HepG2 (cell line): ENCODE measurements at regions not wholly inside any gene's neighbourhood (a gene's known extent, or its start where the extent isn't known, plus 50 kb on each side); places are given as distances from the start of the nearest gene placed in this dataset.

Experiments used
- ATAC-seq: fragments of 200-7000 bp; cut with Tn5 transposase; 3 replicates; pipeline ENCODE4 v1.9.1; 2020; ENCODE audit warnings: mild to moderate bottlenecking, moderate library complexity
- BruUV-seq: library from RNA; stranded (reverse); fragments of 400-500 nt; replicated peaks from 2 replicates; lab custom pipeline; 2021; lab: Mats Ljungman, UMichigan
- CTCF ChIA-PET: fragments of 300-600 bp; formaldehyde crosslinking; extraction: SDS; loops from one replicate; lab custom pipeline; 2021; ENCODE audit warnings: low total read pairs, inconsistent platforms, low intra/inter-chr PET ratio; lab: Yijun Ruan, JAX
- POLR2A ChIA-PET: fragments of 350-600 bp; sonication (Branson Sonifier 250); formaldehyde crosslinking; loops from one replicate; lab custom pipeline; 2020; ENCODE audit warnings: antibody characterized with exemption, inconsistent platforms; lab: Yijun Ruan, JAX
- DNase-seq: peaks from one replicate; pipeline ENCODE4 v3.0.0-alpha.2; 2015; ENCODE audit warnings: low spot score
- FAIRE-seq: peaks from 3 replicates; lab custom pipeline; 2011; peaks lifted over from hg19 to GRCh38; lab: Jason Lieb, UNC
- H2AFZ ChIP-seq: one replicate; pipeline ENCODE4 v1.6.1; 2011; ENCODE audit warnings: low read length, inconsistent platforms
- H3K27ac ChIP-seq: fragments of 300-600 bp; 3 replicates; pipeline ENCODE4 v1.8.0; 2011; ENCODE audit warnings: mixed run types, mild to moderate bottlenecking, mixed read lengths, low read length, inconsistent platforms; ENCODE audit not compliant: insufficient read depth; ENCODE audit errors: extremely low read length
- H3K27me3 ChIP-seq, 2 experiments: fragments of 200-600 bp in 1 of 2; 2 replicates in 1 of 2; 3 replicates in 1 of 2; pipeline versions ENCODE4 v1.6.0 to v1.8.0; 2011; ENCODE audit warnings: low read length in 2 of 2, mild to moderate bottlenecking in 2 of 2, moderate library complexity in 2 of 2, inconsistent platforms in 1 of 2; ENCODE audit not compliant: insufficient read depth in 2 of 2, control insufficient read depth in 1 of 2
- H3K36me3 ChIP-seq, 2 experiments: fragments of 200-600 bp in 1 of 2; replicated peaks in 1 of 2; 2 replicates in 1 of 2; 3 replicates in 1 of 2; pipeline versions ENCODE4 v1.5.1 to v1.8.0; 2011; ENCODE audit warnings: low read length in 2 of 2, inconsistent platforms in 1 of 2; ENCODE audit not compliant: insufficient read depth in 2 of 2, control insufficient read depth in 1 of 2
- H3K4me1 ChIP-seq: 2 replicates; pipeline ENCODE4 v1.5.1; 2012; ENCODE audit warnings: low read length, inconsistent platforms; ENCODE audit not compliant: insufficient read depth
- H3K4me2 ChIP-seq: 2 replicates; pipeline ENCODE4 v1.6.0; 2011; ENCODE audit warnings: low read depth, low read length, inconsistent platforms
- H3K4me3 ChIP-seq, 3 experiments: fragments of 200-600 bp in 1 of 3; sonication (generic), shearing (Covaris generic) in 1 of 3; replicated peaks in 1 of 3; 2 replicates each; pipeline ENCODE4 v1.5.1; 2011 to 2016; ENCODE audit warnings: low read length in 3 of 3, inconsistent platforms in 2 of 3, low read depth in 2 of 3, mild to moderate bottlenecking in 2 of 3, control low read depth in 1 of 3, mixed read lengths in 1 of 3; ENCODE audit not compliant: insufficient read depth in 1 of 3
- H3K79me2 ChIP-seq: one replicate; pipeline ENCODE4 v1.6.1; 2011; ENCODE audit warnings: low read length, inconsistent platforms; ENCODE audit not compliant: insufficient read depth
- H3K9ac ChIP-seq: 2 replicates; pipeline ENCODE4 v1.6.0; 2011; ENCODE audit warnings: mild to moderate bottlenecking, low read depth, low read length, inconsistent platforms; ENCODE audit not compliant: insufficient read depth
- H3K9me3 ChIP-seq: 2 replicates; pipeline ENCODE4 v1.5.1; 2012; ENCODE audit warnings: mild to moderate bottlenecking, low read length
- H4K20me1 ChIP-seq: 2 replicates; pipeline ENCODE4 v1.6.0; 2011; ENCODE audit warnings: inconsistent platforms, mild to moderate bottlenecking, low read length, moderate library complexity; ENCODE audit not compliant: insufficient read depth
- BRD4 ChIP-seq: sonication (generic); formaldehyde crosslinking; IDR thresholded peaks from 2 replicates; pipeline ENCODE4 v1.4.0; 2020; ENCODE audit warnings: missing genetic modification reagents
- ELF1 ChIP-seq: sonication (generic); formaldehyde crosslinking; IDR thresholded peaks from 2 replicates; pipeline ENCODE4 v1.4.0; 2020; ENCODE audit warnings: missing genetic modification reagents
- MED1 ChIP-seq: sonication (generic); formaldehyde crosslinking; IDR thresholded peaks from 2 replicates; pipeline ENCODE4 v1.4.0; 2020; ENCODE audit warnings: missing genetic modification reagents
- MIER2 ChIP-seq: IDR thresholded peaks from 2 replicates; pipeline ENCODE4 v1.6.1; 2016; ENCODE audit warnings: missing biosample characterization, missing genetic modification reagents
- NFYB ChIP-seq: sonication (generic); formaldehyde crosslinking; IDR thresholded peaks from 2 replicates; pipeline ENCODE4 v1.4.0; 2020; ENCODE audit warnings: missing genetic modification reagents
- PHF8 ChIP-seq: sonication (generic); formaldehyde crosslinking; IDR thresholded peaks from 2 replicates; pipeline ENCODE4 v1.5.0; 2020; ENCODE audit warnings: missing genetic modification reagents
- PRDM10 ChIP-seq: sonication (generic); formaldehyde crosslinking; IDR thresholded peaks from 2 replicates; pipeline ENCODE4 v1.4.0; 2020; ENCODE audit warnings: low read depth, missing genetic modification reagents
- ZBTB39 ChIP-seq: sonication (generic); formaldehyde crosslinking; IDR thresholded peaks from 2 replicates; pipeline ENCODE4 v1.5.0; 2020; ENCODE audit warnings: missing genetic modification reagents
- ZNF414 ChIP-seq: sonication (generic); formaldehyde crosslinking; IDR thresholded peaks from 2 replicates; pipeline ENCODE4 v1.5.0; 2020; ENCODE audit warnings: missing genetic modification reagents
- ZNF7 ChIP-seq: IDR thresholded peaks from 2 replicates; pipeline ENCODE4 v1.6.1; 2016; ENCODE audit warnings: missing biosample characterization, missing genetic modification reagents
- ZSCAN29 ChIP-seq: sonication (generic); formaldehyde crosslinking; conservative IDR thresholded peaks from 2 replicates; pipeline ENCODE4 v1.4.0; 2020; ENCODE audit warnings: mild to moderate bottlenecking, missing genetic modification reagents
- WGBS: methylation state at CpG from one replicate; pipeline ENCODE4 v1.1.6; 2017; ENCODE audit warnings: low lambda C conversion rate; 5-methylcytosine and 5-hydroxymethylcytosine counted together
- in situ Hi-C: cut with HindIII; loops from 2 replicates; pipeline ENCODE4 v1.10.0; 2017; ENCODE audit warnings: low pct_unique_long_range_greater_than_20kb; ENCODE audit not compliant: extremely low pct_ligation_motif_present
- intact Hi-C: fragments of 100-400 bp; cut with micrococcal nuclease; formaldehyde crosslinking; loops from one replicate; pipeline ENCODE4 v1.10.0; 2022; ENCODE audit not compliant: unreplicated experiment
- TF ChIP-seq, protein P1 (sequence below): sonication (generic); formaldehyde crosslinking; IDR thresholded peaks from 2 replicates; pipeline ENCODE4 v1.4.0; 2020; ENCODE audit warnings: mild to moderate bottlenecking, missing genetic modification reagents

- ATAC-seq, result no peak
- no TSS peak for BruUV-seq
- 0% methylated on average over 2 of the region's 2 CpGs for WGBS
- ChIA-PET POLR2A (no interaction called here), CTCF (no interaction called here)
- H4K20me1 ChIP-seq, result no peaks in the 10 kb centered on the region
- no peak overlapping the region for H2AFZ ChIP-seq
- TF ChIP-seq MIER2 (CRISPR knock-in tag) (no peak), ZNF414 (CRISPR knock-in tag) (no peak), BRD4 (CRISPR knock-in tag) (no peak), ZSCAN29 (CRISPR knock-in tag) (no peak), PRDM10 (CRISPR knock-in tag) (no peak), MED1 (no peak), NFYB (CRISPR knock-in tag) (no peak), ZNF7 (CRISPR knock-in tag) (no peak), ZBTB39 (CRISPR knock-in tag) (no peak), ELF1 (CRISPR knock-in tag) (no peak), PHF8 (CRISPR knock-in tag) (no peak)
- TF ChIP-seq, protein P1, sequence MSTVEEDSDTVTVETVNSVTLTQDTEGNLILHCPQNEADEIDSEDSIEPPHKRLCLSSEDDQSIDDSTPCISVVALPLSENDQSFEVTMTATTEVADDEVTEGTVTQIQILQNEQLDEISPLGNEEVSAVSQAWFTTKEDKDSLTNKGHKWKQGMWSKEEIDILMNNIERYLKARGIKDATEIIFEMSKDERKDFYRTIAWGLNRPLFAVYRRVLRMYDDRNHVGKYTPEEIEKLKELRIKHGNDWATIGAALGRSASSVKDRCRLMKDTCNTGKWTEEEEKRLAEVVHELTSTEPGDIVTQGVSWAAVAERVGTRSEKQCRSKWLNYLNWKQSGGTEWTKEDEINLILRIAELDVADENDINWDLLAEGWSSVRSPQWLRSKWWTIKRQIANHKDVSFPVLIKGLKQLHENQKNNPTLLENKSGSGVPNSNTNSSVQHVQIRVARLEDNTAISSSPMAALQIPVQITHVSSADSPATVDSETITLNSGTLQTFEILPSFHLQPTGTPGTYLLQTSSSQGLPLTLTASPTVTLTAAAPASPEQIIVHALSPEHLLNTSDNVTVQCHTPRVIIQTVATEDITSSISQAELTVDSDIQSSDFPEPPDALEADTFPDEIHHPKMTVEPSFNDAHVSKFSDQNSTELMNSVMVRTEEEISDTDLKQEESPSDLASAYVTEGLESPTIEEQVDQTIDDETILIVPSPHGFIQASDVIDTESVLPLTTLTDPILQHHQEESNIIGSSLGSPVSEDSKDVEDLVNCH (CRISPR knock-in tag), result no peak
- TF ChIP-seq, all 625 proteins: peak for 0
- Histone ChIP-seq H3K27me3 (no peaks in the 10 kb centered on the region), H3K9ac (no peak overlapping the region), H3K4me2 (no peak overlapping the region), H3K4me3 (no peak overlapping the region), H3K4me1 (no peaks in the 10 kb centered on the region), H3K36me3 (no peaks in the 10 kb centered on the region), H3K27ac (no peak overlapping the region), H3K9me3 (no peaks in the 10 kb centered on the region), H3K79me2 (no peaks in the 10 kb centered on the region)
- intact Hi-C loops (no loop called here), in situ Hi-C loops (no loop called here)
- DNase-seq, result no peak
- no peak for FAIRE-seq
Measured at GRCh38 chr3:80564391-80564790, 796.6 kb upstream of the ROBO1 start.
